HepG2 (cell line): ENCODE measurements at regions not wholly inside any gene's neighbourhood (a gene's known extent, or its start where the extent isn't known, plus 50 kb on each side); places are given as distances from the start of the nearest gene placed in this dataset.

Experiments
- ATAC-seq: fragments of 200-7000 bp; cut with Tn5 transposase; 3 replicates; pipeline ENCODE4 v1.9.1; 2020; ENCODE audit warnings: mild to moderate bottlenecking, moderate library complexity
- BruUV-seq: library from RNA; stranded (reverse); fragments of 400-500 nt; replicated peaks from 2 replicates; lab custom pipeline; 2021; lab: Mats Ljungman, UMichigan
- CTCF ChIA-PET: fragments of 300-600 bp; formaldehyde crosslinking; extraction: SDS; loops from one replicate; lab custom pipeline; 2021; ENCODE audit warnings: low total read pairs, inconsistent platforms, low intra/inter-chr PET ratio; lab: Yijun Ruan, JAX
- POLR2A ChIA-PET: fragments of 350-600 bp; sonication (Branson Sonifier 250); formaldehyde crosslinking; loops from one replicate; lab custom pipeline; 2020; ENCODE audit warnings: antibody characterized with exemption, inconsistent platforms; lab: Yijun Ruan, JAX
- DNase-seq: peaks from one replicate; pipeline ENCODE4 v3.0.0-alpha.2; 2015; ENCODE audit warnings: low spot score
- FAIRE-seq: peaks from 3 replicates; lab custom pipeline; 2011; peaks lifted over from hg19 to GRCh38; lab: Jason Lieb, UNC
- H2AFZ ChIP-seq: one replicate; pipeline ENCODE4 v1.6.1; 2011; ENCODE audit warnings: low read length, inconsistent platforms
- H3K27ac ChIP-seq: fragments of 300-600 bp; 3 replicates; pipeline ENCODE4 v1.8.0; 2011; ENCODE audit warnings: mixed run types, mild to moderate bottlenecking, mixed read lengths, low read length, inconsistent platforms; ENCODE audit not compliant: insufficient read depth; ENCODE audit errors: extremely low read length
- H3K27me3 ChIP-seq, 2 experiments: fragments of 200-600 bp in 1 of 2; 2 replicates in 1 of 2; 3 replicates in 1 of 2; pipeline versions ENCODE4 v1.6.0 to v1.8.0; 2011; ENCODE audit warnings: low read length in 2 of 2, mild to moderate bottlenecking in 2 of 2, moderate library complexity in 2 of 2, inconsistent platforms in 1 of 2; ENCODE audit not compliant: insufficient read depth in 2 of 2, control insufficient read depth in 1 of 2
- H3K36me3 ChIP-seq, 2 experiments: fragments of 200-600 bp in 1 of 2; replicated peaks in 1 of 2; 2 replicates in 1 of 2; 3 replicates in 1 of 2; pipeline versions ENCODE4 v1.5.1 to v1.8.0; 2011; ENCODE audit warnings: low read length in 2 of 2, inconsistent platforms in 1 of 2; ENCODE audit not compliant: insufficient read depth in 2 of 2, control insufficient read depth in 1 of 2
- H3K4me1 ChIP-seq: 2 replicates; pipeline ENCODE4 v1.5.1; 2012; ENCODE audit warnings: low read length, inconsistent platforms; ENCODE audit not compliant: insufficient read depth
- H3K4me2 ChIP-seq: 2 replicates; pipeline ENCODE4 v1.6.0; 2011; ENCODE audit warnings: low read depth, low read length, inconsistent platforms
- H3K4me3 ChIP-seq, 3 experiments: fragments of 200-600 bp in 1 of 3; sonication (generic), shearing (Covaris generic) in 1 of 3; replicated peaks in 1 of 3; 2 replicates each; pipeline ENCODE4 v1.5.1; 2011 to 2016; ENCODE audit warnings: low read length in 3 of 3, inconsistent platforms in 2 of 3, low read depth in 2 of 3, mild to moderate bottlenecking in 2 of 3, control low read depth in 1 of 3, mixed read lengths in 1 of 3; ENCODE audit not compliant: insufficient read depth in 1 of 3
- H3K79me2 ChIP-seq: one replicate; pipeline ENCODE4 v1.6.1; 2011; ENCODE audit warnings: low read length, inconsistent platforms; ENCODE audit not compliant: insufficient read depth
- H3K9ac ChIP-seq: 2 replicates; pipeline ENCODE4 v1.6.0; 2011; ENCODE audit warnings: mild to moderate bottlenecking, low read depth, low read length, inconsistent platforms; ENCODE audit not compliant: insufficient read depth
- H3K9me3 ChIP-seq: 2 replicates; pipeline ENCODE4 v1.5.1; 2012; ENCODE audit warnings: mild to moderate bottlenecking, low read length
- H4K20me1 ChIP-seq: 2 replicates; pipeline ENCODE4 v1.6.0; 2011; ENCODE audit warnings: inconsistent platforms, mild to moderate bottlenecking, low read length, moderate library complexity; ENCODE audit not compliant: insufficient read depth
- KMT2B ChIP-seq: IDR thresholded peaks from 2 replicates; pipeline ENCODE4 v1.6.1; 2016; ENCODE audit warnings: missing genetic modification reagents, missing compliant biosample characterization
- NR2F1 ChIP-seq, 2 experiments: fragments of 450-650 bp in 1 of 2; formaldehyde crosslinking in 1 of 2; IDR thresholded peaks; 2 replicates each; pipeline versions ENCODE4 v1.5.0 to v1.6.1; 2016 to 2020; ENCODE audit warnings: mild to moderate bottlenecking in 1 of 2, missing compliant biosample characterization in 1 of 2, missing genetic modification reagents in 1 of 2, moderate library complexity in 1 of 2
- PRPF4 ChIP-seq: fragments of 200-400 bp; formaldehyde crosslinking; IDR thresholded peaks from 2 replicates; pipeline ENCODE4 v1.6.1; 2016; ENCODE audit warnings: low read length, low read depth; ENCODE audit not compliant: poor library complexity, severe bottlenecking
- SKI ChIP-seq: fragments of 450-650 bp; IDR thresholded peaks from one replicate; pipeline ENCODE4 v1.6.1; 2018; ENCODE audit warnings: mild to moderate bottlenecking; ENCODE audit not compliant: partially characterized antibody
- SMC3 ChIP-seq: IDR thresholded peaks from 2 replicates; pipeline ENCODE4 v1.6.1; 2011; ENCODE audit warnings: low read length, improper control_type of control experiment
- SRY ChIP-seq: sonication (generic); formaldehyde crosslinking; IDR thresholded peaks from 2 replicates; pipeline ENCODE4 v1.8.0; 2022; ENCODE audit warnings: mild to moderate bottlenecking, missing genetic modification reagents
- ZBTB38 ChIP-seq: sonication (generic); formaldehyde crosslinking; IDR thresholded peaks from 2 replicates; pipeline ENCODE4 v1.5.1; 2020; ENCODE audit warnings: mild to moderate bottlenecking, missing genetic modification reagents
- ZNF547 ChIP-seq: sonication (generic); formaldehyde crosslinking; IDR thresholded peaks from 2 replicates; pipeline ENCODE4 v1.5.1; 2020; ENCODE audit warnings: mild to moderate bottlenecking, missing genetic modification reagents
- ZNF598 ChIP-seq: sonication (generic); formaldehyde crosslinking; IDR thresholded peaks from 2 replicates; pipeline ENCODE4 v1.5.1; 2020; ENCODE audit warnings: mild to moderate bottlenecking, missing genetic modification reagents, borderline replicate concordance
- ZNF709 ChIP-seq: sonication (generic); formaldehyde crosslinking; IDR thresholded peaks from 2 replicates; pipeline ENCODE4 v1.5.0; 2020; ENCODE audit warnings: mild to moderate bottlenecking, missing genetic modification reagents
- ZNF713 ChIP-seq: sonication (generic); formaldehyde crosslinking; IDR thresholded peaks from 2 replicates; pipeline ENCODE4 v1.4.0; 2020; ENCODE audit warnings: mild to moderate bottlenecking, missing genetic modification reagents
- ZNF878 ChIP-seq: sonication (generic); formaldehyde crosslinking; IDR thresholded peaks from 2 replicates; pipeline ENCODE4 v1.8.1; 2023; ENCODE audit warnings: mild to moderate bottlenecking, missing genetic modification reagents, moderate library complexity
- WGBS: methylation state at CpG from one replicate; pipeline ENCODE4 v1.1.6; 2017; ENCODE audit warnings: low lambda C conversion rate; 5-methylcytosine and 5-hydroxymethylcytosine counted together
- in situ Hi-C: cut with HindIII; loops from 2 replicates; pipeline ENCODE4 v1.10.0; 2017; ENCODE audit warnings: low pct_unique_long_range_greater_than_20kb; ENCODE audit not compliant: extremely low pct_ligation_motif_present
- intact Hi-C: fragments of 100-400 bp; cut with micrococcal nuclease; formaldehyde crosslinking; loops from one replicate; pipeline ENCODE4 v1.10.0; 2022; ENCODE audit not compliant: unreplicated experiment
- TF ChIP-seq, protein P1 (sequence below): sonication (generic); formaldehyde crosslinking; IDR thresholded peaks from 2 replicates; pipeline ENCODE4 v1.9.0; 2021; ENCODE audit warnings: missing genetic modification reagents, borderline replicate concordance
- TF ChIP-seq, protein P2 (sequence below): sonication (generic); formaldehyde crosslinking; IDR thresholded peaks from 2 replicates; pipeline ENCODE4 v1.5.0; 2020; ENCODE audit warnings: missing genetic modification reagents
- TF ChIP-seq, protein P3 (sequence below): sonication (generic); formaldehyde crosslinking; IDR thresholded peaks from 2 replicates; pipeline ENCODE4 v1.4.0; 2020; ENCODE audit warnings: missing genetic modification reagents
- TF ChIP-seq, protein P4 (sequence below): sonication (generic); formaldehyde crosslinking; IDR thresholded peaks from 2 replicates; pipeline ENCODE4 v1.5.0; 2020; ENCODE audit warnings: missing genetic modification reagents

DNA sequence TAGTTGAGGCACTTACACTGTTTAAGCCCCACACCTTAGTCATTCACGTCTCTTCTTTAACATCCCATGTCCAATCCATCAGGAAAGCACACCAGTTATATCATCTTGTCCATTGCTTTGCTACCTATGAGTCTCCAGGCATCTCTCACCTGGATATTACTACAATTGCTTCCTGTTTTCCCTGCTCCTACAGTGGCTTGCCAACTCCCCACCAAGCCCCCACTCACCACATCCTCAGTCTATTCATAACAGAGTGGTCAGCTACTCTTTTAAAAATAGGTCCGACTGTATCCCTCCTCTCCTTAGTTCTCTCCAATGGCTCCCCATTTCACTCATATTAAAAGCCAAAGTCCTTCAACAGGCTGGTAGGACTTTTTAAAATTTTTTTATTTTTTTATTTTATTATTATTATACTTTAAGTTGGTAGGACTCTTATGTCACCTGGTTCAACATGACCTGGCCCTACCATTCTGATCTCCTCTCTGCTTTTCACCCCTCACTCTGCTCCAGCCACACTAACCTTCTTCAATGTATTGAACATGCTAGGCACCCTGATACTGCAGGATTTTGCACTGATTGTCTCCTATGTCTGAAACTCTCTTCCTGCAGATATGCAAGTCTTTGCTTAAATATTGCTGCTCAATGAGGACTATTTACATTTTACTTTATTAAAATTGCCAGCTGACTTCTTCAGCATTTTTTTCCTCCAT lies 253.2 kb downstream of the CYRIA start (continued):
- no peak for TF ChIP-seq NR2F1 (CRISPR knock-in tag; IDR thresholded peaks at IDR 0.05)
- no peak for TF ChIP-seq ZNF713 (CRISPR knock-in tag)
- TF ChIP-seq ZNF598 (CRISPR knock-in tag), result no peak
- TF ChIP-seq ZNF709 (CRISPR knock-in tag), result no peak
- no peak for TF ChIP-seq ZNF878 (CRISPR knock-in tag)
- TF ChIP-seq, protein P1, sequence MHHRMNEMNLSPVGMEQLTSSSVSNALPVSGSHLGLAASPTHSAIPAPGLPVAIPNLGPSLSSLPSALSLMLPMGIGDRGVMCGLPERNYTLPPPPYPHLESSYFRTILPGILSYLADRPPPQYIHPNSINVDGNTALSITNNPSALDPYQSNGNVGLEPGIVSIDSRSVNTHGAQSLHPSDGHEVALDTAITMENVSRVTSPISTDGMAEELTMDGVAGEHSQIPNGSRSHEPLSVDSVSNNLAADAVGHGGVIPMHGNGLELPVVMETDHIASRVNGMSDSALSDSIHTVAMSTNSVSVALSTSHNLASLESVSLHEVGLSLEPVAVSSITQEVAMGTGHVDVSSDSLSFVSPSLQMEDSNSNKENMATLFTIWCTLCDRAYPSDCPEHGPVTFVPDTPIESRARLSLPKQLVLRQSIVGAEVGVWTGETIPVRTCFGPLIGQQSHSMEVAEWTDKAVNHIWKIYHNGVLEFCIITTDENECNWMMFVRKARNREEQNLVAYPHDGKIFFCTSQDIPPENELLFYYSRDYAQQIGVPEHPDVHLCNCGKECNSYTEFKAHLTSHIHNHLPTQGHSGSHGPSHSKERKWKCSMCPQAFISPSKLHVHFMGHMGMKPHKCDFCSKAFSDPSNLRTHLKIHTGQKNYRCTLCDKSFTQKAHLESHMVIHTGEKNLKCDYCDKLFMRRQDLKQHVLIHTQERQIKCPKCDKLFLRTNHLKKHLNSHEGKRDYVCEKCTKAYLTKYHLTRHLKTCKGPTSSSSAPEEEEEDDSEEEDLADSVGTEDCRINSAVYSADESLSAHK (CRISPR knock-in tag), result no peak
- TF ChIP-seq, protein P2, sequence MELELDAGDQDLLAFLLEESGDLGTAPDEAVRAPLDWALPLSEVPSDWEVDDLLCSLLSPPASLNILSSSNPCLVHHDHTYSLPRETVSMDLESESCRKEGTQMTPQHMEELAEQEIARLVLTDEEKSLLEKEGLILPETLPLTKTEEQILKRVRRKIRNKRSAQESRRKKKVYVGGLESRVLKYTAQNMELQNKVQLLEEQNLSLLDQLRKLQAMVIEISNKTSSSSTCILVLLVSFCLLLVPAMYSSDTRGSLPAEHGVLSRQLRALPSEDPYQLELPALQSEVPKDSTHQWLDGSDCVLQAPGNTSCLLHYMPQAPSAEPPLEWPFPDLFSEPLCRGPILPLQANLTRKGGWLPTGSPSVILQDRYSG (CRISPR knock-in tag), result no peak
- TF ChIP-seq PRPF4, result no peak

DNA sequence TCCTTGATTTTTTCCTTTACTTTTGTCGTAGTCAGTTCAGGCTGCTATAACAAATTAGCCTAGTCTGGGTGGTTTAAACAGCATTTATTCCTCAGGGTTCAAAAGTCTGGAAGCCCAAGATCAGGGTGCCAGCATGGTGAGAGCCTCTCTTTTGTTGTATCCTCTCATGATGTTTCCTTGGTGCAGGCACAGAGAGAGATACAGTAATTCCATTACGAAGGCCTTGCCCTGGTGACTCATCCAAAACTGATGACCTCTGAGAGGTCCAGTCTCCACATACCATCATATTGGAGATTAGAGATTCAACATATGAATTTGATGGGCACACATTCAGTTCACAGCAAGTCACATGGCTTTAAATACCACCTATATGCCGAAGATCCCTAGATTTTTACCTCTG lies 253.8 kb downstream of the CYRIA start:
- Histone ChIP-seq H2AFZ (no peak overlapping the region), H3K36me3 (no peaks in the 10 kb centered on the region), H3K79me2 (no peaks in the 10 kb centered on the region), H3K27ac (no peak overlapping the region), H3K4me2 (no peak overlapping the region), H3K9me3 (peaks cover 6% of the 10 kb centered on the region; the same call in 1 of the 2 replicates), H3K4me3 (no peak overlapping the region), H3K27me3 (no peaks in the 10 kb centered on the region), H3K4me1 (no peaks in the 10 kb centered on the region), H3K9ac (no peak overlapping the region), H4K20me1 (no peaks in the 10 kb centered on the region)
- WGBS, result 52% methylated on average over 3 of the region's 3 CpGs
- FAIRE-seq (no peak), DNase-seq (no peak), ATAC-seq (no peak)
- no peak for TF ChIP-seq SMC3
- TF ChIP-seq SRY (CRISPR knock-in tag), result no peak
- TF ChIP-seq ZNF547 (CRISPR knock-in tag), result no peak
- TF ChIP-seq KMT2B, result no peak
- no peak for TF ChIP-seq SKI
- TF ChIP-seq, protein P3, sequence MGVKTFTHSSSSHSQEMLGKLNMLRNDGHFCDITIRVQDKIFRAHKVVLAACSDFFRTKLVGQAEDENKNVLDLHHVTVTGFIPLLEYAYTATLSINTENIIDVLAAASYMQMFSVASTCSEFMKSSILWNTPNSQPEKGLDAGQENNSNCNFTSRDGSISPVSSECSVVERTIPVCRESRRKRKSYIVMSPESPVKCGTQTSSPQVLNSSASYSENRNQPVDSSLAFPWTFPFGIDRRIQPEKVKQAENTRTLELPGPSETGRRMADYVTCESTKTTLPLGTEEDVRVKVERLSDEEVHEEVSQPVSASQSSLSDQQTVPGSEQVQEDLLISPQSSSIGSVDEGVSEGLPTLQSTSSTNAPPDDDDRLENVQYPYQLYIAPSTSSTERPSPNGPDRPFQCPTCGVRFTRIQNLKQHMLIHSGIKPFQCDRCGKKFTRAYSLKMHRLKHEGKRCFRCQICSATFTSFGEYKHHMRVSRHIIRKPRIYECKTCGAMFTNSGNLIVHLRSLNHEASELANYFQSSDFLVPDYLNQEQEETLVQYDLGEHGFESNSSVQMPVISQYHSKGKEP (CRISPR knock-in tag), result no peak
- TF ChIP-seq, protein P4, sequence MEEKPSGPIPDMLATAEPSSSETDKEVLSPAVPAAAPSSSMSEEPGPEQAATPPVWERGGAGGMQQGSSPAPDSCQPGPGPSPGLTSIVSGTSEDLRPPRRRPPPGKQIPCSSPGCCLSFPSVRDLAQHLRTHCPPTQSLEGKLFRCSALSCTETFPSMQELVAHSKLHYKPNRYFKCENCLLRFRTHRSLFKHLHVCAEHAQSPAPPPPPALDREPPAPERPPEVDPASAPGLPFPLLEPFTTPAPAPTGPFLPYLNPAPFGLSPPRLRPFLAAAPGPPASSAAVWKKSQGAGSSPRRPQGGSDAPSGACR (CRISPR knock-in tag), result no peak
- no peak for TF ChIP-seq ZBTB38 (CRISPR knock-in tag)
- BruUV-seq, result no TSS peak
- CTCF ChIA-PET, result no interaction called here
- POLR2A ChIA-PET, result no interaction called here
- in situ Hi-C loops, result no loop called here
- intact Hi-C loops, result no loop called here
